DND-41 (cell line): ENCODE measurements at regions not wholly inside any gene's neighbourhood (a gene's known extent, or its start where the extent isn't known, plus 50 kb on each side); places are given as distances from the start of the nearest gene placed in this dataset.
"Not testable (repeated sequence)": the region's sequence is repeated elsewhere in the genome, so short reads cannot be mapped to it uniquely, and the experiment has no call there.

ENCODE experiments used
- CTCF ChIP-seq: IDR thresholded peaks from 2 replicates; pipeline ENCODE4 v1.5.1; 2012; ENCODE audit warnings: borderline replicate concordance, low read length, moderate library complexity, mild to moderate bottlenecking; ENCODE audit not compliant: poor library complexity, severe bottlenecking; ENCODE audit errors: extremely low read depth
- EZH2 ChIP-seq: IDR thresholded peaks from 3 replicates; pipeline ENCODE4 v1.6.1; 2012; ENCODE audit warnings: borderline replicate concordance, low read depth, mild to moderate bottlenecking, moderate library complexity, low read length, inconsistent platforms; ENCODE audit not compliant: severe bottlenecking

GRCh38 chr4:4032801-4033605 is 193.7 kb downstream of the OTOP1 start:
- TF ChIP-seq CTCF, EZH2: not testable (repeated sequence)
